K562 (cell line): ENCODE measurements at regions not wholly inside any gene's neighbourhood (a gene's known extent, or its start where the extent isn't known, plus 50 kb on each side); places are given as distances from the start of the nearest gene placed in this dataset.

Experiments used
- CTCF ChIP-seq, 3 experiments: IDR thresholded peaks in 2 of 3; conservative IDR thresholded peaks in 1 of 3; 2 replicates each; pipeline ENCODE4 v1.5.1; 2011 to 2012; ENCODE audit warnings: low read length in 3 of 3, mild to moderate bottlenecking in 3 of 3, control low read depth in 2 of 3, improper control_type of control experiment in 1 of 3, inconsistent platforms in 1 of 3, low read depth in 1 of 3, mixed read lengths in 1 of 3, moderate library complexity in 1 of 3; ENCODE audit not compliant: insufficient read depth in 2 of 3
- POLR3G ChIP-seq: IDR thresholded peaks from 2 replicates; pipeline ENCODE4 v1.6.1; 2011; ENCODE audit not compliant: insufficient read length, insufficient replicate concordance; ENCODE audit errors: extremely low read depth
- PTBP1 ChIP-seq: fragments of 200-400 bp; formaldehyde crosslinking; IDR thresholded peaks from 2 replicates; pipeline ENCODE4 v1.6.1; 2017; ENCODE audit warnings: low read depth, low read length

- TF ChIP-seq CTCF (IDR thresholded peaks at IDR 0.05 in 2 of 3, conservative IDR thresholded peaks at IDR 0.05 in 1 of 3; ENCODE audit: insufficient read depth in 2 of 3, low read depth in 1 of 3, low read length in 3 of 3) (no peak), PTBP1 (no peak), POLR3G (no peak)
Measured at GRCh38 chr9:91145496-91145895, 216.2 kb downstream of the AUH start.
